ENCODE measurements at regions not wholly inside any gene's neighbourhood (a gene's known extent, or its start where the extent isn't known, plus 50 kb on each side); places are given as distances from the start of the nearest gene placed in this dataset.

DNA sequence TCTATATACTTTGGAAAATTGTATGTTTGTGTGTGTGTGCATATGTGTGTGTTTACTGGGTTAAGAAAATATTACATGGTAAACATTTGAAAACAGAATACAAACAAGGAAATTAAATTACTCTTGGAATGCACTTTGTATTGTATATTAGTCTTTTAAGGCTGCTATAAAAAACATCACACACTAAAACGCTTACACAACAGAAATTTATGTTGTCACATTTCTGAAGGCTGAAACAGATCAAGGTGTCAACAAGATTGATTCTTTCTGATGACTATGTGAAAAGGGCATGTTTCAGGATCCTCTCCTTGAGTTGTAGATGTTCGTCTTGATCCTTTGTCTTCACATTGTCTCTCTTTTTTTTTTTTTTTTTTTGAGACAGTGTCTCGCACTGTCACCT lies 149.1 kb upstream of the CNTN5 start:
- no peak for DNase-seq (ENCODE audit: low spot score)

- DNase-seq (ENCODE audit: low spot score), result no peak
Observed at GRCh38 chr11:98874050-98874449, 146.7 kb upstream of the CNTN5 start.

DNA sequence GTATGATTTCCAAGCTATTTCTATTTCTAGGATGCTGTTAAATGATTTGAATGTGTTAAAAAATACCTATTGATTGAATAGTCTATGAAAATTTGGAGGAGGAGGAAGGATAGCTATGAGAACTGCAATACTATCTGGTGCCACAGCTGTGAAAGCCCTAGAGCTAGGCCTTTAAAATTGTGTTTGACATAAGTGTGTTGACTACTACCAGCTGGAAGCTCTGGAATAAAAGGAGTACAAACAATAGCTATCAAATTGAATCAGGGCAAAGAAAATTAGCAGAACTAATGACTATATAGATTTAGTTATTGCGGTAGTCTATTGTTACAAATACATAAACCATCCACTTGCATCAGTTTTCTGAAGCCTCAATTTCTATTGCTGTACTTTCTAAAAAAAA lies 124.8 kb upstream of the CNTN5 start:
- DNase-seq (ENCODE audit: low spot score), result no peak

- no peak for DNase-seq (ENCODE audit: low spot score)
Observed at GRCh38 chr11:98940913-98941312, 79.8 kb upstream of the CNTN5 start.

DNA sequence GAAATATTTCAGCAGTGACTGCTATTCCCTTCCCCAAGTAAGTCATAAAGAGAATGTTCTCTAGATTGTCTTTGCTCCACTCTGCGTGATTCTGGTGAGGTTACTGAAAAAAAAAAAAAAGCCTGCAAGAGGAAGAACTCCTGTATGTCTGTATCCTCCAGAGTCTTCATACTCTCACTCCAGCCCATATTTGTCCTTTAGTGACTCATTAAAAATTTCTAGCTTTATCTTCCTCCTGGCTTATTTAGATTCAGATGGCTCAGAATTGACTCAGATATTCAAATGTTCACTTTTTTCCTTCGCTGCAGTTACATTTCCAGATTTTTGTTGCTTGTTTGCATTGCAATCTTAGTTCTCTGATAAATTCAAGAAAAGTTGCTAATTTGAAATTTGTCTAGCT lies 76.3 kb upstream of the CNTN5 start:
- DNase-seq (ENCODE audit: low spot score), result no peak

DNA sequence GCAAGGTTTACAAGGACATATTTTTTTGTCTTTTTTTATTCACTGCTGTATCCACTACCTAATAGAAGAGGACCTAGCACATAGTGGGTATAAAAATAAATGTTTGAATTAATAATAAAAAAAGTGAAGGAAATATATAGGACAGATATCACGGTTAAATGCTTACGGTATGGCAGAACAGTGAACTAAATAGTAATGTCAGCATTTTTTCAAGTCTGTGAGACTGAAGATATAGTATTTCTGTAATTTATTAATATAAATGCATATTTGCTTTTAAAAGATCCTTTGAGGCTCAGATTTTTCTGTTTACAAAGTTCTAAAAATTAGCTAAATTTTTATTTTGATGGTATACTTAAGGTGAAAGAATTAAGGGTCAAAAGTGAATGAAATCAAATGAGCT lies 68.6 kb upstream of the CNTN5 start:
- DNase-seq (ENCODE audit: low spot score), result no peak

DNA sequence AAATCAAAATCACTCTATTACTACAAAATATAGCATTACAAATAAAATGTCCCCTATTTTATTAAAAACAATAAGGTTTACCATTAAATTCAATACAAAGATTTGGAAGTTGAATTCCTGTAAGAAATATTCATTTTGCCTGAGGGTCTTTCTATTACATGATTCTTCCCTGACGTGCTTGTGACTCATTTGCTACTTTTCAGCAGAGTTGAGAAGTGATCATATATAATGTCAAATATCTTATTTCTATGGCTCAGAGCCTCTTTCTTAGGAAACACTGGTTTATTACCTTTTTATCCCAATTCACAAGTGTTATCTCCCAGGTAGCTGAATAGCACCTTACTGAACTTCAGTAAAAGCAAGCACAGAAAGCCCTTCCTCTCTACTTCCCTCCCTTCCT lies 65.2 kb upstream of the CNTN5 start:
- DNase-seq (ENCODE audit: low spot score), result no peak

DNA sequence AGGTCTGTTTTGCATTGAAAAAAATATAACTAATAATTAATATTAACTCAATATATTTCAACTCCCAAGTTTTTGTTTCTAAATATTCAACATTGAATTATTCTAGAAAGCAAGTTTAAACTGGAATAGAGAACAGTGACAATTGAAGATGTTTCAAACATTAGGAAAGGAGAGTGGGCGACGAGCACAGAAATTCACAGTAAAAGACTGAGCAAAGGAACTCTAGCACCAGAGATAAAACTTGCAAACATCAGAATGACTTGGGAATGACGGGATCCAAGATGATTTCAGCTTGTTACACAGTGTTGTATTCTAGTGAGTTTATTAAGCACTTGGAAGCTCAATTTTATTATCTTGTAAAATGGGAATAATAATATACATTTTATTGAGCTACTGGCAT lies 56.6 kb upstream of the CNTN5 start:
- no peak for DNase-seq (ENCODE audit: low spot score)

DNA sequence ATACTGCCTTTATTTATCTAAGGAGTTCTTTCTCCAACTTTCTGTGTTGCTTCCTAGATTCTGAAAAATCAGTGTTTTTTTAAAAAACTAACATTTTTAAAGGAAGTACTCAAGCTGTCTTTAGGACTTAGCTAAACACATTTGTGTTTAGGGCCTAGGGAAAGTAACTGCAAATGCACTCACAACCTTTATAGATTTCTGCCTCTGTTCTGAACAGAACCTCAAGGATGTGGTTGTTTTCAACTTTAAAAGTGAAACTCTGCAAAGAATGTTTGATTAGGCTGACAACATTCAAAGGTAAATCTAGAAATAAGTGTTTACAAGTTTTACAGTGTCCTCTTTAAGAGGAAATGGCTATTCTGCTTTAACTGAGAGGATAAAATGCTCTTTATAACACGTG lies 55.4 kb upstream of the CNTN5 start:
- DNase-seq (ENCODE audit: low spot score), result no peak

DNA sequence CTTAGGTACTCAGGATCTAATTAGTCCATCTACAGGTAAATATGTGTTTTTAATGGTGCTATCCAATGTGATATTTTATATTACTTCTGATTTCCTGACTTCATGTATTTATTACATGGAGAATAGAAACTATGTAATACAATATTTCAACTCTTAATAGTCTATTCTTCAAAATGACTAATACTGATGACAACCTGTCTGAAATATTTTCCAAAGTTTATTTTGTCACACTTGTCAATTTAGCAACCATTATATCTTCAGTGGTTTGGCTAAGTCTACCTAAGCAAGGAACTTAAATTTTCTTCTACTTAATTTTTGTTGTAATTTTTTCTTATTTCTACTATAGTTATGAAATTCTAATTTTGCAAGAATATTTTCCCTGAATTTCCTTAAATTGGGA lies 55.0 kb upstream of the CNTN5 start:
- no peak for DNase-seq (ENCODE audit: low spot score)

DNA sequence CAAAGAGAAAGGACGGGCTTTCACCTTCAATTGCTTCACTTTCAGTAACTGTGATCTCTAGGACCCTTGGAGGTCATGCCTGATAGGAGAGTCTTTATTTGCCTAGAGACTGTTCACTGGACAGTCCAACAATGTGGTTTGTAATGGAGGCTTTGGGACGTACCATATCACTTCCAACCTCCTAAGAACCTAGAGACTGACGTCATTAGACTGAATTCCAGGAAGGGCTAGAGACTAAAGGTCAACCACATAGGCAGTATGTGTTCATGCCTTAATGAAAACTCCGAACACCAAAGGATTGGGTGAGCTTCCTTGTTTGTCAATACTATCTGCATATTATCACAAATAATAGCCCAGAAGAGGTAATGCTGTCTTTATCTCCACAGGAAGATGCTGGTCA lies 53.7 kb upstream of the CNTN5 start:
- DNase-seq (ENCODE audit: low spot score), result no peak

Data from germinal center (tissue), 1 donor.